Peyer's patch (tissue), 4 donors: ENCODE measurements at regions not wholly inside any gene's neighbourhood (a gene's known extent, or its start where the extent isn't known, plus 50 kb on each side); places are given as distances from the start of the nearest gene placed in this dataset.

Source experiments
- DNase-seq, 3 donors: peaks; one replicate each; pipeline ENCODE4 v3.0.0-alpha.2; 2017 to 2019
- H3K27ac ChIP-seq, 4 donors: fragments of 200-600 bp; sonication (generic); one replicate each; pipeline ENCODE4 v1.5.1; 2016 to 2019
- H3K27me3 ChIP-seq, 2 donors: fragments of 200-600 bp; sonication (generic); one replicate each; pipeline ENCODE4 v1.5.1; 2019
- H3K36me3 ChIP-seq, 3 donors: fragments of 200-600 bp; sonication (generic); one replicate each; pipeline ENCODE4 v1.5.1; 2016 to 2019
- H3K4me1 ChIP-seq, 4 donors: fragments of 200-600 bp; sonication (generic); one replicate each; pipeline ENCODE4 v1.5.1; 2016 to 2019
- H3K4me3 ChIP-seq, 4 donors: fragments of 200-600 bp; sonication (generic); 1 replicate in 3 of 4; 2 replicates in 1 of 4; pipeline ENCODE4 v1.5.1; 2016 to 2019; ENCODE audit warnings: mild to moderate bottlenecking in 1 of 4
- H3K9me3 ChIP-seq, 4 donors: fragments of 200-600 bp; sonication (generic); one replicate each; pipeline ENCODE4 v1.5.1; 2016 to 2019; ENCODE audit warnings: mild to moderate bottlenecking in 1 of 4
- CTCF ChIP-seq, 6 experiments: fragments of 450-650 bp in 4 of 6; fragments of 200-600 bp in 2 of 6; sonication (generic) in 1 of 6; IDR thresholded peaks; one replicate each; pipeline ENCODE4 v1.5.1; 2017 to 2019; ENCODE audit warnings: antibody characterized with exemption in 6 of 6, mild to moderate bottlenecking in 3 of 6, moderate library complexity in 1 of 6
- POLR2A ChIP-seq, 2 donors: fragments of 450-650 bp; IDR thresholded peaks; one replicate each; pipeline ENCODE4 v1.5.1; 2017; ENCODE audit warnings: antibody characterized with exemption in 2 of 2, mild to moderate bottlenecking in 2 of 2, moderate library complexity in 2 of 2

- H3K36me3 ChIP-seq = no peaks in the 10 kb centered on the region
- no peaks in the 10 kb centered on the region for H3K4me1 ChIP-seq
- H3K27ac ChIP-seq = no peak overlapping the region
- TF ChIP-seq CTCF (IDR thresholded peaks at IDR 0.05) = no peak
- TF ChIP-seq POLR2A (IDR thresholded peaks at IDR 0.05) = no peak
- no peaks in the 10 kb centered on the region for H3K27me3 ChIP-seq
- no peaks in the 10 kb centered on the region for H3K9me3 ChIP-seq
- no peak overlapping the region for H3K4me3 ChIP-seq
- no peak for DNase-seq
Measured at GRCh38 chr2:234788841-234789240, 163.0 kb upstream of the SH3BP4 start.

GRCh38 chr2:234788381-234788780 lies 163.4 kb upstream of the SH3BP4 start:
- H3K27ac ChIP-seq = no peak overlapping the region
- no peaks in the 10 kb centered on the region for H3K36me3 ChIP-seq
- no peak for TF ChIP-seq POLR2A (IDR thresholded peaks at IDR 0.05)
- TF ChIP-seq CTCF (IDR thresholded peaks at IDR 0.05) = no peak

GRCh38 chr2:234787114-234787513 lies 164.7 kb upstream of the SH3BP4 start:
- no peak for DNase-seq
- no peaks in the 10 kb centered on the region for H3K27me3 ChIP-seq

More at GRCh38 chr2:234788381-234788780, 163.4 kb upstream of the SH3BP4 start:
- H3K4me3 ChIP-seq = no peak overlapping the region
- no peak for DNase-seq
- H3K4me1 ChIP-seq = no peaks in the 10 kb centered on the region
- H3K9me3 ChIP-seq = no peaks in the 10 kb centered on the region
- H3K27me3 ChIP-seq = no peaks in the 10 kb centered on the region

GRCh38 chr2:234773764-234774409 lies 177.9 kb upstream of the SH3BP4 start:
- Histone ChIP-seq H3K27me3 (no peaks in the 10 kb centered on the region), H3K4me1 (no peaks in the 10 kb centered on the region), H3K36me3 (no peaks in the 10 kb centered on the region), H3K9me3 (no peaks in the 10 kb centered on the region), H3K27ac (no peak overlapping the region), H3K4me3 (no peak overlapping the region)
- no peak for DNase-seq
- TF ChIP-seq CTCF (IDR thresholded peaks at IDR 0.05) (no peak), POLR2A (IDR thresholded peaks at IDR 0.05) (no peak)

More at GRCh38 chr2:234787114-234787513, 164.7 kb upstream of the SH3BP4 start:
- TF ChIP-seq POLR2A (IDR thresholded peaks at IDR 0.05) (no peak), CTCF (IDR thresholded peaks at IDR 0.05) (no peak)
- Histone ChIP-seq H3K27ac (no peak overlapping the region), H3K4me3 (no peak overlapping the region), H3K9me3 (peaks cover 0 to 4% (median 0%) of the 10 kb centered on the region in 4 donors), H3K36me3 (no peaks in the 10 kb centered on the region), H3K4me1 (no peaks in the 10 kb centered on the region)

- no peak for DNase-seq
- no peak overlapping the region for H3K27ac ChIP-seq
- no peaks in the 10 kb centered on the region for H3K4me1 ChIP-seq
- no peaks in the 10 kb centered on the region for H3K9me3 ChIP-seq
- H3K4me3 ChIP-seq = no peak overlapping the region
- no peaks in the 10 kb centered on the region for H3K36me3 ChIP-seq
- TF ChIP-seq POLR2A (IDR thresholded peaks at IDR 0.05) = no peak
- TF ChIP-seq CTCF (IDR thresholded peaks at IDR 0.05) = no peak
- no peaks in the 10 kb centered on the region for H3K27me3 ChIP-seq
Measured at GRCh38 chr2:234773129-234773528, 178.7 kb upstream of the SH3BP4 start.

- TF ChIP-seq CTCF (IDR thresholded peaks at IDR 0.05) (no peak), POLR2A (IDR thresholded peaks at IDR 0.05) (no peak)
- H3K4me3 ChIP-seq = no peak overlapping the region
- DNase-seq = no peak
- no peaks in the 10 kb centered on the region for H3K4me1 ChIP-seq
- no peaks in the 10 kb centered on the region for H3K9me3 ChIP-seq
- no peak overlapping the region for H3K27ac ChIP-seq
- no peaks in the 10 kb centered on the region for H3K27me3 ChIP-seq
- H3K36me3 ChIP-seq = no peaks in the 10 kb centered on the region
Measured at GRCh38 chr2:234772733-234773060, 179.1 kb upstream of the SH3BP4 start.
